ENCODE measurements at regions not wholly inside any gene's neighbourhood (a gene's known extent, or its start where the extent isn't known, plus 50 kb on each side); places are given as distances from the start of the nearest gene placed in this dataset.

DNA sequence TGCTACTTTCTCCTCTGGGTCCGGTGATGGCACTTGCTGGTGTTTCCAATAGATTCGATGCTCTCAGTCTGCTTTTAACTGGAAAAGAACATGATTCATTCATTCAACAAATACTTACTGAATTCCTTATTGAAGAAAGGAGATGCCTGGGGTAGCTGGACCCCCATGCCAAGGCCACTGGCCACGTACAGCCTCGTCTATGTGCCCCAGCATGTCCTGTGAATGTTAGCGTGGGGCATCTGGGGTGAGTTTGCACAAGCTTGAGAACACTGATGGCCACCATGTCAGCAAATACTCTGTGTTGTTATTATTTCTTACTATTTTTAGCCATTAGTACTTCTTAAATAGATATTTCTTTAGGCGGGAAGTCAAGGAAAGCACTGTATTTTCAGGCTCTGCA lies 112.0 kb upstream of the OXGR1 start:
- H3K4me1 ChIP-seq (ENCODE audit: insufficient read depth, low read length): peaks cover 12% of the 10 kb centered on the region
- no peaks in the 10 kb centered on the region for H3K9me2 ChIP-seq (replicated peaks; ENCODE audit: low read length)
- BruUV-seq (replicated peaks): no TSS peak
- H3K79me2 ChIP-seq (ENCODE audit: low read length): no peaks in the 10 kb centered on the region
- H3K9ac ChIP-seq (ENCODE audit: low read length): no peak overlapping the region
- DNase-seq (no peak), ATAC-seq (no peak)
- no peak overlapping the region for H3K4me2 ChIP-seq (ENCODE audit: low read length)
- no peak for TF ChIP-seq EZH2 (IDR thresholded peaks at IDR 0.05; ENCODE audit: low read length, unreplicated experiment)
- TF ChIP-seq EZH2phosphoT487 (IDR thresholded peaks at IDR 0.05; ENCODE audit: borderline replicate concordance, low read length): no peak
- TF ChIP-seq, protein P1, sequence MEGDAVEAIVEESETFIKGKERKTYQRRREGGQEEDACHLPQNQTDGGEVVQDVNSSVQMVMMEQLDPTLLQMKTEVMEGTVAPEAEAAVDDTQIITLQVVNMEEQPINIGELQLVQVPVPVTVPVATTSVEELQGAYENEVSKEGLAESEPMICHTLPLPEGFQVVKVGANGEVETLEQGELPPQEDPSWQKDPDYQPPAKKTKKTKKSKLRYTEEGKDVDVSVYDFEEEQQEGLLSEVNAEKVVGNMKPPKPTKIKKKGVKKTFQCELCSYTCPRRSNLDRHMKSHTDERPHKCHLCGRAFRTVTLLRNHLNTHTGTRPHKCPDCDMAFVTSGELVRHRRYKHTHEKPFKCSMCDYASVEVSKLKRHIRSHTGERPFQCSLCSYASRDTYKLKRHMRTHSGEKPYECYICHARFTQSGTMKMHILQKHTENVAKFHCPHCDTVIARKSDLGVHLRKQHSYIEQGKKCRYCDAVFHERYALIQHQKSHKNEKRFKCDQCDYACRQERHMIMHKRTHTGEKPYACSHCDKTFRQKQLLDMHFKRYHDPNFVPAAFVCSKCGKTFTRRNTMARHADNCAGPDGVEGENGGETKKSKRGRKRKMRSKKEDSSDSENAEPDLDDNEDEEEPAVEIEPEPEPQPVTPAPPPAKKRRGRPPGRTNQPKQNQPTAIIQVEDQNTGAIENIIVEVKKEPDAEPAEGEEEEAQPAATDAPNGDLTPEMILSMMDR (conservative IDR thresholded peaks at IDR 0.05; ENCODE audit: low read depth, low read length): no peak
- intact Hi-C loops (cut with micrococcal nuclease): loop anchor here (10.0 kb wide), 1 partner anchor 72 kb away; no protein-coding TSS in a partner anchor
- H3K27ac ChIP-seq (ENCODE audit: low read length): no peak overlapping the region
- H3K4me3 ChIP-seq (ENCODE audit: low read length): no peak overlapping the region
- no peaks in the 10 kb centered on the region for H3K9me3 ChIP-seq (ENCODE audit: low read length)
- CTCF ChIA-PET: no interaction called here
- H3K27me3 ChIP-seq (ENCODE audit: low read length): no peaks in the 10 kb centered on the region
- no peaks in the 10 kb centered on the region for H4K20me1 ChIP-seq (ENCODE audit: low read length)
- H2AFZ ChIP-seq (ENCODE audit: low read length): no peak overlapping the region
- H3K36me3 ChIP-seq (ENCODE audit: low read depth, low read length): no peaks in the 10 kb centered on the region
- POLR2A ChIA-PET (ENCODE audit: unreplicated experiment): no interaction called here
- H3F3A ChIP-seq (ENCODE audit: low read length, unreplicated experiment): no peaks in the 10 kb centered on the region

DNA sequence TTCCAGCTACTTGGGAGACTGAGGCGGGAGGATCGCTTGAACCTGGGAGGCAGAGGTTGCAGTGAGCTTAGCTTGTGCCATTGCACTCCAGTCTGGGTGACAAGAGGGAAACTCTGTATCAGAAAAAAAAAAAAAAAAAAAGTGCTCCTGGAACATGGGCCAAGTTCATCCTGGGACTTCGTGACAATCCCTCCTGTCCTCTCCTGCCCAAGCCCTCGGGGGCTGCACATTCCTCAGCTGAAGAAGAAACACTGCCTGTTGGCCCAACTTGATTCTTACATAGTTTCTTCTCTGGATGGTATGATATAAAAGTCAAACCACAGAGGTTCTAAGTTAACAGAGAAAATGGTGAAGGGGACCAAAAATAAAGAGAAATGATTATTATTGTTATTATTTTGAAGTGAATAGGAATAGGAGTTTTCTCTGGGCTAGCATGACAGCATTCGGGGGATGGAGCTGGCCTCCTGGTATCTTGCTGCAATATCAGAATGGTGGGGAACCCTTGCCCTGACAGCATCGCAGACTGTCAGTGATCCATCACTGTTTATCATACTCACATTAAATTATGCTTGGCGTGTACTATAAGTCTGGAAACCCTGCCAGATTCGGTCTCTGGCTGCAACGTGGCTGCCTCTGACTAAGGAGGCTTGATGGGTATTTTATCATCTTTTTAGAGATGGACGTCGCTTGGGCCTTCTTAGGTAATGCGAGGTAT lies 113.7 kb upstream of the OXGR1 start:
- Histone ChIP-seq H3K4me1 (ENCODE audit: insufficient read depth, low read length) (peaks cover 12% of the 10 kb centered on the region), H3K9me2 (replicated peaks; ENCODE audit: low read length) (no peaks in the 10 kb centered on the region), H2AFZ (ENCODE audit: low read length) (no peak overlapping the region), H3K36me3 (ENCODE audit: low read depth, low read length) (no peaks in the 10 kb centered on the region), H3K4me3 (ENCODE audit: low read length) (no peak overlapping the region), H4K20me1 (ENCODE audit: low read length) (no peaks in the 10 kb centered on the region), H3K9ac (ENCODE audit: low read length) (no peak overlapping the region), H3K27ac (ENCODE audit: low read length) (no peak overlapping the region), H3K79me2 (ENCODE audit: low read length) (no peaks in the 10 kb centered on the region), H3F3A (ENCODE audit: low read length, unreplicated experiment) (no peaks in the 10 kb centered on the region), H3K27me3 (ENCODE audit: low read length) (no peaks in the 10 kb centered on the region), H3K4me2 (ENCODE audit: low read length) (peak overlapping the region; percentile 35; the same call in 1 of the 2 replicates), H3K9me3 (ENCODE audit: low read length) (no peaks in the 10 kb centered on the region)
- BruUV-seq (replicated peaks): no TSS peak
- POLR2A ChIA-PET (ENCODE audit: unreplicated experiment): no interaction called here
- intact Hi-C loops (cut with micrococcal nuclease): loop anchor here (10.0 kb wide), 1 partner anchor 73 kb away; no protein-coding TSS in a partner anchor
- DNase-seq: no peak
- TF ChIP-seq EZH2phosphoT487 (IDR thresholded peaks at IDR 0.05; ENCODE audit: borderline replicate concordance, low read length) (no peak), EZH2 (IDR thresholded peaks at IDR 0.05; ENCODE audit: low read length, unreplicated experiment) (no peak)
- TF ChIP-seq, protein P1 (conservative IDR thresholded peaks at IDR 0.05; ENCODE audit: low read depth, low read length): no peak
- ATAC-seq: no peak
- CTCF ChIA-PET: interaction anchor here (0.5 kb wide), 1 partner anchor 150 kb away, joined by 4 read pairs; no protein-coding TSS in a partner anchor

DNA sequence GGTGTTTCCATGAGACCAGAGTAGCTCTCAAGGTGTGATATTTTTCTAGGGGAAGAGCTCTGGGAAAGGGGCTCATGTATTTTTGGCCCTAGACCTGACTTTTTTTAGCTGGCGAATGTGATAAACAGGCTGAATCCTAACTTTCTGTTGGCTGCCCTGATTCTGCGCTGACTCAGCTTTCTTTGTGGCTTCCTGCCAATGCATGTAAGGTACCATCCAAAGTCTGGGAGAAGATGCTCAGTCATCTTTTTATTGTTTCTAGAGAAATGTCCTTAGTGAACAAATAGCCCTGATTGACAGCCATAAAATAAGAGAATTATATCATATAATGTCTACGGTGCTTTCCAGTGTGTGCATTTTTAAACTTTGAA lies 113.6 kb upstream of the MBNL2 start:
- peak; percentile 70 for DNase-seq
- Histone ChIP-seq H3K27ac (ENCODE audit: low read length) (no peak overlapping the region), H4K20me1 (ENCODE audit: low read length) (no peaks in the 10 kb centered on the region), H3K27me3 (ENCODE audit: low read length) (no peaks in the 10 kb centered on the region), H3K4me1 (ENCODE audit: insufficient read depth, low read length) (peaks cover 12% of the 10 kb centered on the region), H3K9me2 (replicated peaks; ENCODE audit: low read length) (no peaks in the 10 kb centered on the region), H3K9me3 (ENCODE audit: low read length) (no peaks in the 10 kb centered on the region), H3K4me3 (ENCODE audit: low read length) (no peak overlapping the region), H3K36me3 (ENCODE audit: low read depth, low read length) (no peaks in the 10 kb centered on the region), H3F3A (ENCODE audit: low read length, unreplicated experiment) (no peaks in the 10 kb centered on the region), H3K9ac (ENCODE audit: low read length) (no peak overlapping the region), H3K4me2 (ENCODE audit: low read length) (peak overlapping the region; percentile 35; the same call in 1 of the 2 replicates), H2AFZ (ENCODE audit: low read length) (no peak overlapping the region), H3K79me2 (ENCODE audit: low read length) (no peaks in the 10 kb centered on the region)
- BruUV-seq (replicated peaks): no TSS peak
- ChIA-PET CTCF (interaction anchor here (0.5 kb wide), 1 partner anchor 150 kb away, joined by 4 read pairs; no protein-coding TSS in a partner anchor), POLR2A (ENCODE audit: unreplicated experiment) (no interaction called here)
- no peak for TF ChIP-seq EZH2phosphoT487 (IDR thresholded peaks at IDR 0.05; ENCODE audit: borderline replicate concordance, low read length)
- TF ChIP-seq, protein P1 (conservative IDR thresholded peaks at IDR 0.05; ENCODE audit: low read depth, low read length): no peak
- no peak for TF ChIP-seq EZH2 (IDR thresholded peaks at IDR 0.05; ENCODE audit: low read length, unreplicated experiment)
- intact Hi-C loops (cut with micrococcal nuclease): loop anchor here (10.0 kb wide), 1 partner anchor 74 kb away; no protein-coding TSS in a partner anchor
- ATAC-seq: peak; percentile 14; the same call in 1 of the 2 replicates

All from PC-3 (cell line).